K562 (cell line): ENCODE measurements at regions not wholly inside any gene's neighbourhood (a gene's known extent, or its start where the extent isn't known, plus 50 kb on each side); places are given as distances from the start of the nearest gene placed in this dataset.
A peak's percentile ranks its signal among the peaks of the same experiment; 100 is the strongest.

Experiments
- ATAC-seq: fragments of 200-7000 bp; cut with Tn5 transposase; 3 replicates; pipeline ENCODE4 v1.9.1; 2020; ENCODE audit warnings: moderate library complexity
- BruUV-seq: library from RNA; stranded (reverse); fragments of 400-500 nt; replicated peaks from 2 replicates; lab custom pipeline; 2021; lab: Mats Ljungman, UMichigan
- CTCF ChIA-PET: fragments of 300-600 bp; formaldehyde crosslinking; extraction: SDS; loops from one replicate; lab custom pipeline; 2021; ENCODE audit warnings: low intra/inter-chr PET ratio; lab: Yijun Ruan, JAX
- POLR2A ChIA-PET: fragments of 300-600, 350-650 bp; sonication (Branson Sonifier 250); formaldehyde crosslinking; extraction: SDS; loops from one replicate; lab custom pipeline; 2021; ENCODE audit warnings: antibody characterized with exemption, inconsistent platforms; lab: Yijun Ruan, JAX
- DNase-seq, 4 experiments: peaks; one replicate each; pipeline versions ENCODE4 v3.0.0 to v3.0.0-alpha.2; 2011 to 2018; ENCODE audit warnings: low spot score in 3 of 4, mixed read lengths in 3 of 4; ENCODE audit errors: extremely low read depth in 1 of 4
- FAIRE-seq: peaks from 2 replicates; lab custom pipeline; 2011; peaks lifted over from hg19 to GRCh38; lab: Jason Lieb, UNC
- H2AFZ ChIP-seq: 2 replicates; pipeline ENCODE4 v1.6.0; 2011; ENCODE audit warnings: low read depth, low read length, control low read depth, inconsistent platforms
- H3K27ac ChIP-seq: fragments of 200-600 bp; 3 replicates; pipeline ENCODE4 v1.8.0; 2011; ENCODE audit warnings: low read depth, mild to moderate bottlenecking, control low read depth, inconsistent platforms, low read length, moderate library complexity, mixed read lengths; ENCODE audit errors: extremely low read depth
- H3K27me3 ChIP-seq, 2 experiments: fragments of 300-600 bp in 1 of 2; 2 replicates in 1 of 2; 3 replicates in 1 of 2; pipeline versions ENCODE4 v1.6.0 to v1.8.0; 2011; ENCODE audit warnings: inconsistent platforms in 2 of 2, low read length in 2 of 2, mild to moderate bottlenecking in 1 of 2, mixed read lengths in 1 of 2, moderate library complexity in 1 of 2; ENCODE audit not compliant: control insufficient read depth in 2 of 2, insufficient read depth in 2 of 2
- H3K36me3 ChIP-seq: fragments of 300-600 bp; 3 replicates; pipeline ENCODE4 v1.8.0; 2011; ENCODE audit warnings: mild to moderate bottlenecking, low read length, inconsistent platforms; ENCODE audit not compliant: control insufficient read depth, insufficient read depth
- H3K4me1 ChIP-seq, 2 experiments: fragments of 200-600 bp in 1 of 2; replicated peaks in 1 of 2; 2 replicates in 1 of 2; 3 replicates in 1 of 2; pipeline versions ENCODE4 v1.5.1 to v1.8.0; 2011; ENCODE audit warnings: inconsistent platforms in 2 of 2, low read length in 2 of 2, mild to moderate bottlenecking in 1 of 2, mixed read lengths in 1 of 2, moderate library complexity in 1 of 2; ENCODE audit not compliant: control insufficient read depth in 2 of 2, insufficient read depth in 2 of 2
- H3K4me2 ChIP-seq: 2 replicates; pipeline ENCODE4 v1.6.1; 2011; ENCODE audit warnings: low read length, control low read depth, inconsistent platforms, mixed read lengths; ENCODE audit not compliant: insufficient read depth
- H3K4me3 ChIP-seq: fragments of 200-600 bp; sonication (generic), shearing (Covaris generic); 2 replicates; pipeline ENCODE4 v1.5.1; 2016; ENCODE audit warnings: control low read depth, inconsistent platforms
- H3K79me2 ChIP-seq: fragments of 200-600 bp; 3 replicates; pipeline ENCODE4 v1.8.0; 2011; ENCODE audit warnings: low read length, inconsistent platforms; ENCODE audit not compliant: control insufficient read depth, insufficient read depth
- H3K9ac ChIP-seq, 2 experiments: 2 replicates each; pipeline versions ENCODE4 v1.6.0 to v1.6.1; 2011; ENCODE audit warnings: low read depth in 2 of 2, low read length in 2 of 2, control low read depth in 1 of 2, inconsistent platforms in 1 of 2, mild to moderate bottlenecking in 1 of 2, mixed read lengths in 1 of 2; ENCODE audit not compliant: insufficient read depth in 1 of 2
- H3K9me1 ChIP-seq: one replicate; pipeline ENCODE4 v1.6.0; 2011; ENCODE audit warnings: inconsistent platforms, mild to moderate bottlenecking, low read length, moderate library complexity; ENCODE audit not compliant: control insufficient read depth, insufficient read depth
- H3K9me3 ChIP-seq: replicated peaks from 2 replicates; pipeline ENCODE4 v1.5.1; 2011; ENCODE audit warnings: low read depth, low read length, inconsistent platforms; ENCODE audit not compliant: control insufficient read depth, insufficient read depth
- H4K20me1 ChIP-seq: replicated peaks from 2 replicates; pipeline ENCODE4 v1.6.1; 2011; ENCODE audit warnings: low read length, inconsistent platforms, mixed read lengths; ENCODE audit not compliant: control insufficient read depth, insufficient read depth
- ATF1 ChIP-seq, 2 experiments: fragments of 450-650 bp in 1 of 2; IDR thresholded peaks; 2 replicates each; pipeline ENCODE4 v1.6.1; 2016; ENCODE audit warnings: missing compliant biosample characterization in 1 of 2, missing genetic modification characterization in 1 of 2
- ATF3 ChIP-seq, 2 experiments: fragments of 450-650 bp in 1 of 2; sonication (generic) in 1 of 2; formaldehyde crosslinking in 1 of 2; IDR thresholded peaks in 1 of 2; conservative IDR thresholded peaks in 1 of 2; 2 replicates each; pipeline versions ENCODE4 v1.6.1 to v1.8.1; 2016 to 2023; ENCODE audit warnings: mild to moderate bottlenecking in 2 of 2, moderate library complexity in 2 of 2, inconsistent platforms in 1 of 2, missing genetic modification reagents in 1 of 2
- ATF7 ChIP-seq: fragments of 450-650 bp; IDR thresholded peaks from 2 replicates; pipeline ENCODE4 v1.7.1; 2014; ENCODE audit warnings: mild to moderate bottlenecking, moderate library complexity
- CBFA2T2 ChIP-seq: fragments of 450-650 bp; conservative IDR thresholded peaks from 2 replicates; pipeline ENCODE4 v1.6.1; 2017; ENCODE audit warnings: mild to moderate bottlenecking
- CREB1 ChIP-seq, 2 experiments: sonication (generic) in 1 of 2; formaldehyde crosslinking in 1 of 2; IDR thresholded peaks; 2 replicates each; pipeline versions ENCODE4 v1.6.1 to v1.8.0; 2012 to 2022; ENCODE audit warnings: inconsistent platforms in 1 of 2, mild to moderate bottlenecking in 1 of 2, missing genetic modification reagents in 1 of 2, moderate library complexity in 1 of 2
- CREM ChIP-seq: IDR thresholded peaks from 2 replicates; pipeline ENCODE4 v1.6.1; 2014; ENCODE audit warnings: antibody characterized with exemption, low read depth
- ETS1 ChIP-seq: conservative IDR thresholded peaks from 2 replicates; pipeline ENCODE4 v1.6.1; 2011; ENCODE audit warnings: low read depth, mild to moderate bottlenecking, low read length; ENCODE audit not compliant: control insufficient read depth
- ETS2 ChIP-seq: IDR thresholded peaks from 2 replicates; pipeline ENCODE4 v1.6.1; 2016; ENCODE audit warnings: borderline replicate concordance, missing genetic modification characterization, mild to moderate bottlenecking, moderate library complexity, missing compliant biosample characterization; ENCODE audit not compliant: poor library complexity, severe bottlenecking
- HDAC2 ChIP-seq: fragments of 450-650 bp; IDR thresholded peaks from 2 replicates; pipeline ENCODE4 v1.6.1; 2016; ENCODE audit warnings: mild to moderate bottlenecking
- JUND ChIP-seq, 2 experiments: IDR thresholded peaks; 2 replicates in 1 of 2; 3 replicates in 1 of 2; pipeline ENCODE4 v1.6.1; 2011; ENCODE audit warnings: borderline replicate concordance in 2 of 2, low read depth in 2 of 2, low read length in 2 of 2, improper control_type of control experiment in 1 of 2, missing biosample characterization in 1 of 2, missing genetic modification characterization in 1 of 2, missing genetic modification reagents in 1 of 2
- NCOR1 ChIP-seq: fragments of 450-650 bp; IDR thresholded peaks from 2 replicates; pipeline ENCODE4 v1.6.1; 2016; ENCODE audit warnings: mild to moderate bottlenecking, moderate library complexity
- RBM17 ChIP-seq: fragments of 200-400 bp; formaldehyde crosslinking; IDR thresholded peaks from 2 replicates; pipeline ENCODE4 v1.6.1; 2017; ENCODE audit warnings: low read depth, mild to moderate bottlenecking, low read length, borderline replicate concordance
- RNF2 ChIP-seq: sonication (generic); IDR thresholded peaks from 2 replicates; pipeline ENCODE4 v1.6.1; 2016
- SRSF7 ChIP-seq: fragments of 200-400 bp; formaldehyde crosslinking; optimal IDR thresholded peaks from 2 replicates; pipeline ENCODE3; 2017; ENCODE audit warnings: mild to moderate bottlenecking, low read depth, low read length
- TRIM28 ChIP-seq: fragments of 450-650 bp; IDR thresholded peaks from 2 replicates; pipeline ENCODE4 v1.6.1; 2017
- ZNF583 ChIP-seq: fragments of 250-450 bp; sonication (Bioruptor Pico); IDR thresholded peaks from 2 replicates; pipeline ENCODE4 v1.4.0; 2020
- ZNF639 ChIP-seq, 2 experiments: fragments of 200-800 bp in 1 of 2; sonication (Bioruptor generic) in 1 of 2; sonication (generic) in 1 of 2; formaldehyde crosslinking in 1 of 2; IDR thresholded peaks in 1 of 2; conservative IDR thresholded peaks in 1 of 2; 2 replicates each; pipeline versions ENCODE4 v1.5.0 to v1.6.1; 2016 to 2020; ENCODE audit warnings: missing compliant biosample characterization in 1 of 2, missing genetic modification characterization in 1 of 2, missing genetic modification reagents in 1 of 2
- WGBS: fragments of 100-300 bp; shearing (Covaris generic); methylation state at CpG from one replicate; pipeline ENCODE4 v1.1.6; 2016; ENCODE audit warnings: low coverage, mixed read lengths; ENCODE audit not compliant: insufficient coverage; ENCODE audit errors: missing lambda C conversion rate; 5-methylcytosine and 5-hydroxymethylcytosine counted together
- in situ Hi-C: fragments of 300-500 bp; cut with MboI; formaldehyde crosslinking; loops from 4 replicates; pipeline ENCODE4 v1.15.0; 2018; ENCODE audit warnings: inconsistent platforms, mixed read lengths
- intact Hi-C: fragments of 100-400 bp; cut with micrococcal nuclease; formaldehyde crosslinking; loops from 2 replicates; pipeline ENCODE4 v1.14.2; 2022

GRCh38 chr4:159014859-159015258 is 88.0 kb upstream of the RAPGEF2 start (continued):
- TF ChIP-seq CBFA2T2 (no peak), TRIM28 (no peak), NCOR1 (no peak), ZNF583 (CRISPR knock-in tag) (no peak), RNF2 (no peak), SRSF7 (no peak)

- no peaks in the 10 kb centered on the region for H3K79me2 ChIP-seq
- no peaks in the 10 kb centered on the region for H3K9me1 ChIP-seq
- in situ Hi-C loops (no loop called here), intact Hi-C loops (loop anchor here (1.0 to 2.0 kb wide), 4 partner anchors 159 to 430 kb away; no protein-coding TSS in a partner anchor)
- H3K4me3 ChIP-seq, result no peak overlapping the region
- H3K9me3 ChIP-seq, result no peaks in the 10 kb centered on the region
- no peak for ATAC-seq
- 23% methylated on average over 5 of the region's 5 CpGs for WGBS
- no peaks in the 10 kb centered on the region for H4K20me1 ChIP-seq
- H3K4me2 ChIP-seq, result no peak overlapping the region
- peaks cover 3 to 13% of the 10 kb centered on the region in 2 experiments; a peak in 3 of 5 replicates for H3K4me1 ChIP-seq
- no peak overlapping the region for H2AFZ ChIP-seq
- DNase-seq, result peak in 3 of 4 experiments; percentile 32 to 45 (median 39)
- BruUV-seq, result no TSS peak
- peak; percentile 64 for FAIRE-seq
- no peaks in the 10 kb centered on the region for H3K27me3 ChIP-seq
- ChIA-PET CTCF (interaction anchor here (0.9 kb wide), 1 partner anchor 159 kb away, joined by 6 read pairs; no protein-coding TSS in a partner anchor), POLR2A (no interaction called here)
- H3K27ac ChIP-seq, result no peak overlapping the region
- H3K36me3 ChIP-seq, result no peaks in the 10 kb centered on the region
- H3K9ac ChIP-seq, result no peak overlapping the region
- TF ChIP-seq ATF7, result peak; percentile 87
- peak; percentile 58; the same call in 1 of the 2 replicates for TF ChIP-seq JUND (IDR thresholded peaks at IDR 0.05; ENCODE audit: borderline replicate concordance, low read depth, low read length)
- TF ChIP-seq JUND (tag; IDR thresholded peaks at IDR 0.05; ENCODE audit: borderline replicate concordance, low read depth, low read length), result peak; percentile 47; the same call in 2 of the 3 replicates
- no peak for TF ChIP-seq HDAC2
- no peak for TF ChIP-seq ATF1 (CRISPR knock-in tag; IDR thresholded peaks at IDR 0.05)
- TF ChIP-seq ATF1 (tag; IDR thresholded peaks at IDR 0.05), result peak; percentile 83
- TF ChIP-seq ZNF639 (CRISPR knock-in tag; conservative IDR thresholded peaks at IDR 0.05 in 1 of 2, IDR thresholded peaks at IDR 0.05 in 1 of 2), result no peak
- TF ChIP-seq ETS2 (tag), result no peak
- TF ChIP-seq ETS1, result no peak
- no peak for TF ChIP-seq RBM17
- peak; percentile 91 for TF ChIP-seq ATF3 (IDR thresholded peaks at IDR 0.05)
- TF ChIP-seq ATF3 (CRISPR knock-in tag; conservative IDR thresholded peaks at IDR 0.05), result no peak
- TF ChIP-seq CREM, result peak; percentile 53
- peak; percentile 39; the same call in 1 of the 2 replicates for TF ChIP-seq CREB1 (IDR thresholded peaks at IDR 0.05)
- no peak; the same call in 1 of the 2 replicates for TF ChIP-seq CREB1 (CRISPR knock-in tag; IDR thresholded peaks at IDR 0.05)
Measured at GRCh38 chr4:159015841-159016240, 87.0 kb upstream of the RAPGEF2 start.
